Endodermal cell (in vitro differentiated cells): ENCODE measurements at regions not wholly inside any gene's neighbourhood (a gene's known extent, or its start where the extent isn't known, plus 50 kb on each side); places are given as distances from the start of the nearest gene placed in this dataset.
"Not testable (repeated sequence)": the region's sequence is repeated elsewhere in the genome, so short reads cannot be mapped to it uniquely, and the experiment has no call there.

ENCODE experiments used
- DNase-seq: peaks from one replicate; pipeline ENCODE4 v3.0.0-alpha.2; 2017
- H3K27ac ChIP-seq: 2 replicates; pipeline ENCODE4 v1.5.1; 2013; ENCODE audit warnings: mild to moderate bottlenecking, low read depth, low read length, moderate library complexity
- H3K27me3 ChIP-seq: 2 replicates; pipeline ENCODE4 v1.6.1; 2013; ENCODE audit warnings: mild to moderate bottlenecking, low read length, moderate library complexity; ENCODE audit not compliant: insufficient read depth, control insufficient read depth, poor library complexity, severe bottlenecking
- H3K36me3 ChIP-seq: 2 replicates; pipeline ENCODE4 v1.7.0; 2013; ENCODE audit warnings: mild to moderate bottlenecking, low read length, moderate library complexity; ENCODE audit not compliant: control insufficient read depth, insufficient read depth
- H3K4me1 ChIP-seq: one replicate; pipeline ENCODE4 v1.7.0; 2013; ENCODE audit warnings: low read length; ENCODE audit not compliant: control insufficient read depth, insufficient read depth
- H3K4me3 ChIP-seq: 2 replicates; pipeline ENCODE4 v1.5.1; 2013; ENCODE audit warnings: mild to moderate bottlenecking, low read length, moderate library complexity
- H3K9ac ChIP-seq: 2 replicates; pipeline ENCODE4 v1.6.1; 2013; ENCODE audit warnings: mild to moderate bottlenecking, low read length, moderate library complexity; ENCODE audit not compliant: poor library complexity, severe bottlenecking; ENCODE audit errors: extremely low read depth
- H3K9me3 ChIP-seq: 2 replicates; pipeline ENCODE4 v1.6.1; 2013; ENCODE audit warnings: mild to moderate bottlenecking, low read length, moderate library complexity; ENCODE audit not compliant: control insufficient read depth
- H3K27ac Mint-ChIP-seq: 2 replicates; pipeline ENCODE4 v1.8.0; 2020; ENCODE audit warnings: mixed read lengths
- H3K27me3 Mint-ChIP-seq: 2 replicates; pipeline ENCODE4 v1.8.0; 2021; ENCODE audit warnings: mild to moderate bottlenecking, mixed read lengths; ENCODE audit not compliant: insufficient read depth
- H3K36me3 Mint-ChIP-seq: 2 replicates; pipeline ENCODE4 v1.8.0; 2020; ENCODE audit warnings: low read depth, mixed read lengths
- H3K4me1 Mint-ChIP-seq: 2 replicates; pipeline ENCODE4 v1.8.0; 2020; ENCODE audit warnings: mixed read lengths
- H3K4me3 Mint-ChIP-seq: 2 replicates; pipeline ENCODE4 v1.8.0; 2020; ENCODE audit warnings: mild to moderate bottlenecking, moderate library complexity, mixed read lengths
- H3K9me3 Mint-ChIP-seq: 2 replicates; pipeline ENCODE4 v1.8.0; 2020; ENCODE audit warnings: mild to moderate bottlenecking, mixed read lengths
- CTCF ChIP-seq: fragments of 200-600 bp; sonication (generic); conservative IDR thresholded peaks from 2 replicates; pipeline ENCODE4 v1.5.0; 2021; ENCODE audit warnings: antibody characterized with exemption, mild to moderate bottlenecking
- WGBS, 2 experiments: methylation state at CpG; one replicate each; pipeline versions ENCODE4 v1.1.5 to v1.1.7; 2013; ENCODE audit warnings: missing lambda C conversion rate in 2 of 2, mixed read lengths in 1 of 2; ENCODE audit not compliant: insufficient coverage in 1 of 2, insufficient read length in 1 of 2; 5-methylcytosine and 5-hydroxymethylcytosine counted together

GRCh38 chr10:129063877-129064276 is 403.2 kb upstream of the MGMT start:
- Mint-ChIP-seq H3K27me3 (peaks cover 3% of the 10 kb centered on the region), H3K27ac (no peak overlapping the region), H3K9me3 (no peaks in the 10 kb centered on the region), H3K36me3 (no peaks in the 10 kb centered on the region), H3K4me3 (no peak overlapping the region), H3K4me1 (peaks cover 6% of the 10 kb centered on the region)
- Histone ChIP-seq H3K4me3 (no peak overlapping the region), H3K4me1 (no peaks in the 10 kb centered on the region), H3K36me3 (no peaks in the 10 kb centered on the region), H3K9ac (no peak overlapping the region), H3K27ac (no peak overlapping the region), H3K9me3 (no peaks in the 10 kb centered on the region), H3K27me3 (no peaks in the 10 kb centered on the region)
- DNase-seq, result no peak
- 83 to 97% methylated on average over 2 to 5 of the region's 5 CpGs for WGBS, 2 experiments
- no peak for TF ChIP-seq CTCF

- H3K4me1 Mint-ChIP-seq, H3K27ac Mint-ChIP-seq, H3K9ac ChIP-seq, H3K4me1 ChIP-seq, H3K9me3 Mint-ChIP-seq, H3K9me3 ChIP-seq, H3K36me3 Mint-ChIP-seq, H3K4me3 ChIP-seq, H3K27me3 Mint-ChIP-seq, H3K4me3 Mint-ChIP-seq, H3K27ac ChIP-seq, H3K27me3 ChIP-seq, H3K36me3 ChIP-seq, DNase-seq: not testable (repeated sequence)
- 94 to 100% methylated on average over 1 to 2 of the region's 4 CpGs for WGBS, 2 experiments
Measured at GRCh38 chr10:129066529-129066928, 400.5 kb upstream of the MGMT start.

GRCh38 chr10:129071411-129071810 is 395.6 kb upstream of the MGMT start:
- H3K27me3 Mint-ChIP-seq, H3K4me3 ChIP-seq, H3K27ac ChIP-seq, H3K4me1 Mint-ChIP-seq, H3K36me3 Mint-ChIP-seq, H3K4me1 ChIP-seq, H3K27me3 ChIP-seq, H3K9me3 ChIP-seq, H3K36me3 ChIP-seq, DNase-seq, H3K4me3 Mint-ChIP-seq, H3K9ac ChIP-seq, H3K27ac Mint-ChIP-seq: not testable (repeated sequence)
- peaks cover 11% of the 10 kb centered on the region for H3K9me3 Mint-ChIP-seq
- 93 to 100% methylated on average over 5 to 29 of the region's 29 CpGs for WGBS, 2 experiments

- Mint-ChIP-seq H3K36me3 (no peaks in the 10 kb centered on the region), H3K27ac (no peak overlapping the region), H3K27me3 (no peaks in the 10 kb centered on the region), H3K9me3 (peaks cover 9% of the 10 kb centered on the region), H3K4me1 (no peaks in the 10 kb centered on the region), H3K4me3 (no peak overlapping the region)
- no peak overlapping the region for H3K9ac ChIP-seq
- no peak overlapping the region for H3K27ac ChIP-seq
- no peaks in the 10 kb centered on the region for H3K27me3 ChIP-seq
- no peaks in the 10 kb centered on the region for H3K36me3 ChIP-seq
- DNase-seq, result no peak
- H3K4me3 ChIP-seq, result no peak overlapping the region
- no peaks in the 10 kb centered on the region for H3K4me1 ChIP-seq
- TF ChIP-seq CTCF, result no peak
- WGBS, 2 experiments, result 83 to 91% methylated on average over 2 to 3 of the region's 3 CpGs
- H3K9me3 ChIP-seq, result no peaks in the 10 kb centered on the region
Measured at GRCh38 chr10:129074939-129075338, 392.1 kb upstream of the MGMT start.
